Brain microvascular endothelial cell (primary cell): ENCODE measurements at regions not wholly inside any gene's neighbourhood (a gene's known extent, or its start where the extent isn't known, plus 50 kb on each side); places are given as distances from the start of the nearest gene placed in this dataset.

ENCODE experiments used
- DNase-seq: peaks from one replicate; pipeline ENCODE4 v3.0.0-alpha.2; 2020
- H3K27ac ChIP-seq: fragments of 250-450 bp; sonication (Bioruptor Pico); 2 replicates; pipeline ENCODE4 v1.5.1; 2020; ENCODE audit warnings: mild to moderate bottlenecking, moderate library complexity
- H3K27me3 ChIP-seq: fragments of 250-450 bp; sonication (Bioruptor Pico); replicated peaks from 2 replicates; pipeline ENCODE4 v1.5.1; 2020; ENCODE audit warnings: mild to moderate bottlenecking
- H3K36me3 ChIP-seq: fragments of 250-450 bp; sonication (Bioruptor Pico); replicated peaks from 2 replicates; pipeline ENCODE4 v1.5.1; 2020; ENCODE audit warnings: mild to moderate bottlenecking
- H3K4me3 ChIP-seq: 2 replicates; pipeline ENCODE4 v1.5.1; 2011; ENCODE audit warnings: low read depth, mild to moderate bottlenecking, control low read depth, low read length, moderate library complexity
- CTCF ChIP-seq: IDR thresholded peaks from 2 replicates; pipeline ENCODE4 v1.5.1; 2011; ENCODE audit warnings: low read depth, mild to moderate bottlenecking, moderate library complexity, low read length, control low read depth, inconsistent platforms; ENCODE audit errors: missing control alignments
- in situ Hi-C: cut with HindIII; loops from 2 replicates; pipeline ENCODE4 v1.10.0; 2017; ENCODE audit warnings: low sequenced_read_pairs, low pct_ligation_motif_present

DNA sequence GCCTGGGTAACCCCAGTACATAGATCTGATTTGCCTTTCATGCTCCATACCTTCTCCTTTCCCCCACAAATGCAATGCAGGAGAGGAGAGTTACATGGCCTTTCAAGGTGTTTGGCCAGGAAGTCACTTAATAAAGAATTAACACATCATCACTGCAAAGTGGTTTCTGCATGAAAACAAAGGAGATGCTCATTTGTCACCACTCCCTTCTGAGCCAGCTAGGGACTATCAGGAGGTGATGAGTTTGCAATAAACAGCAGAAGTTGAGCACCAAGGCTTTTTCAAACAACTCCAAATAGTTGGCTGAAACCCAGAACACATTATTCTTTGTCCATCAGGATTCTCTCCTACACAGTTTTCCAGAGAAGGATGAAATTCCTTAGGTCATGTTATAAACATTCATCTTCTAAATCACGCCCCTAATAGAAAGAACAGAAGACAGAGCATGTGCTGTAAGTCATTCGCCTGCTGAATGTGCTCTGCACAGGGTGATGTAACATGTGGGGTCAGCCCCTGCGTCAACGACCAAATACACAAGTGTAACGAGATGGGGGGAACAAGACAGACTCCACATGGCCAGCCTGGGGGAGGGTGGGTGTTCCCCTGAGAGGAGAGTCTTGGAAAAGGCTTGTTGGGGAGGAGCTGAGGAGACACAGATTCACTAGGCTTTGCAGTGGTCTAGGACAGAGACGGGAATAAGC is 87.3 kb upstream of the RMDN2 start:
- Histone ChIP-seq H3K36me3 (no peaks in the 10 kb centered on the region), H3K27ac (no peak overlapping the region), H3K27me3 (no peaks in the 10 kb centered on the region), H3K4me3 (no peak overlapping the region)
- in situ Hi-C loops, result no loop called here
- DNase-seq, result no peak
- TF ChIP-seq CTCF, result no peak

- Histone ChIP-seq H3K27ac (no peak overlapping the region), H3K36me3 (no peaks in the 10 kb centered on the region), H3K4me3 (no peak overlapping the region), H3K27me3 (no peaks in the 10 kb centered on the region)
- in situ Hi-C loops, result no loop called here
- DNase-seq, result no peak
- TF ChIP-seq CTCF, result no peak
These were observed 86.4 kb upstream of the RMDN2 start for GRCh38 chr2:37838541-37839167.

DNA sequence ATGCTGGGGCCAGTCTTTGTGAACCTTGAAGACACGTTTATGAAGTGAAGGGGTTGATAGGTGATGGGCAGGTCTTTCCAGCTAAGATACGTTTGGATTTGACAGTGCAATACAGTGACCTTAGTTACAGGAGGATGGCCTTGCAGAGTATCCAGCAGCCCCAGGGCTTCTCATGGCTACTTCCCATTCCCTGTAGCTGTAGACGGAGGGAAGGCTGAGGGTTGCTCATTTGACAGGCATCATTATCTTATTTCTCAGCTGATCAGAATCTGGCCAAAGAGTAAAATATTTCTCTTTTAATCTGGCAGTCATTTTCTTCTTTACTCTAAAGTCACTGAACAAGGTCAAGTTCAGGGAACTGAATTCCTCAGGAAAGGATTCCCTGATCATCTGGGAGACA is 85.1 kb upstream of the RMDN2 start:
- no peak for TF ChIP-seq CTCF
- H3K36me3 ChIP-seq, result no peaks in the 10 kb centered on the region
- H3K4me3 ChIP-seq, result no peak overlapping the region
- no peaks in the 10 kb centered on the region for H3K27me3 ChIP-seq
- DNase-seq, result no peak
- in situ Hi-C loops, result no loop called here
- H3K27ac ChIP-seq, result no peak overlapping the region

DNA sequence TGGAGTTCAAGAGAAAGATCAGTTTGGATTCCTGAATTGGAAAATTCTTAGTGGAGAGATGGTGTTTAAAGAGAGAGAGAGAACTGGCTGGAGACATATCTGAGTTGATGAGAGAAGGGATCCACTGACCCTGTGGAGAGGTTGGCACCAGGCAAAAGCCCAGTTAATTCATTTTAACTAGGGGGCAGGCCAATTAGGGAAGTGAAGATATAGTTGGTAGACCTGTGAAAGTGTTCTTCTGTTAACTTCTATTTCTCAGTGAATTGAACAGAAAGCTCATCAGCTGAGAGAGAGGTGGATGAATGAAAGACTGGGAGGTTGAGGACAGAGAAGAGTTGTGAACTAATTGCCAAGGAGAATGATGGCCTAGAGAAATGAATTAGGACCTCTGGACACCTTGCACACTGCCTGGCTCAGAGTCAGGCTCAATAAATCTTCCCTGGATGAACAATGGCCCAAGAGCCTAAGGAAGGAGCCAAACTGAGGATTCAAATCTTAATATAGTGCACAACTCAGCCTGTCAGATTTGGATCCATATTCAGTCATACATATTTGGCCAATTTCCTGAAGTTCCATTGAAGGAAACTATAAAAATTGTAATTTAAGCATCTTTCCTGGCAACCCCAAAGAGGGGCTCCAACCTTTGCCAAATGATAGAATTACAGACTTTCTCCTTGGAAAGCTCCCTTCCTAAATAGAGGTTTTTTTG is 82.2 kb upstream of the RMDN2 start:
- TF ChIP-seq CTCF, result no peak
- Histone ChIP-seq H3K27me3 (no peaks in the 10 kb centered on the region), H3K36me3 (no peaks in the 10 kb centered on the region), H3K27ac (no peak overlapping the region), H3K4me3 (no peak overlapping the region)
- in situ Hi-C loops, result no loop called here
- no peak for DNase-seq

GRCh38 chr2:37843556-37843955 is 81.5 kb upstream of the RMDN2 start:
- Histone ChIP-seq H3K4me3 (no peak overlapping the region), H3K27ac (no peak overlapping the region), H3K27me3 (no peaks in the 10 kb centered on the region), H3K36me3 (no peaks in the 10 kb centered on the region)
- DNase-seq, result no peak
- in situ Hi-C loops, result no loop called here
- no peak for TF ChIP-seq CTCF
